Osteoblast (primary cell): ENCODE measurements at regions not wholly inside any gene's neighbourhood (a gene's known extent, or its start where the extent isn't known, plus 50 kb on each side); places are given as distances from the start of the nearest gene placed in this dataset.

ENCODE experiments used
- DNase-seq: peaks from one replicate; pipeline ENCODE4 v3.0.0; 2011; ENCODE audit warnings: low spot score, mixed read lengths; ENCODE audit not compliant: insufficient read length; ENCODE audit errors: missing footprints
- H2AFZ ChIP-seq: 2 replicates; pipeline ENCODE4 v1.6.0; 2011; ENCODE audit warnings: mild to moderate bottlenecking, low read length
- H3K27ac ChIP-seq: 2 replicates; pipeline ENCODE4 v1.5.1; 2011; ENCODE audit warnings: mild to moderate bottlenecking, low read depth, low read length, moderate library complexity
- H3K27me3 ChIP-seq: 2 replicates; pipeline ENCODE4 v1.6.0; 2012; ENCODE audit warnings: mild to moderate bottlenecking, control low read depth, inconsistent platforms, low read length, moderate library complexity; ENCODE audit not compliant: insufficient read depth
- H3K36me3 ChIP-seq: 2 replicates; pipeline ENCODE4 v1.5.1; 2011; ENCODE audit warnings: mild to moderate bottlenecking, low read length, control low read depth, moderate library complexity; ENCODE audit not compliant: insufficient read depth
- H3K4me1 ChIP-seq: 2 replicates; pipeline ENCODE4 v1.5.1; 2011; ENCODE audit warnings: mild to moderate bottlenecking, low read length, control low read depth, moderate library complexity; ENCODE audit not compliant: insufficient read depth
- H3K4me2 ChIP-seq: 2 replicates; pipeline ENCODE4 v1.6.0; 2011; ENCODE audit warnings: mild to moderate bottlenecking, low read length; ENCODE audit not compliant: insufficient read depth
- H3K4me3 ChIP-seq: fragments of 200-600 bp; sonication (generic); 3 replicates; pipeline ENCODE4 v1.5.1; 2012; ENCODE audit warnings: mild to moderate bottlenecking, low read length, inconsistent platforms; ENCODE audit not compliant: insufficient read depth
- H3K79me2 ChIP-seq: 2 replicates; pipeline ENCODE4 v1.6.0; 2012; ENCODE audit warnings: mild to moderate bottlenecking, low read length, control low read depth, inconsistent platforms; ENCODE audit not compliant: insufficient read depth
- H3K9me3 ChIP-seq: 2 replicates; pipeline ENCODE4 v1.5.1; 2011; ENCODE audit warnings: low read depth, low read length, control low read depth
- H4K20me1 ChIP-seq: 2 replicates; pipeline ENCODE4 v1.6.0; 2012; ENCODE audit warnings: mild to moderate bottlenecking, low read length, control low read depth; ENCODE audit not compliant: insufficient read depth
- TF ChIP-seq, protein P1 (sequence below): IDR thresholded peaks from 2 replicates; pipeline ENCODE4 v1.5.1; 2011; ENCODE audit warnings: mild to moderate bottlenecking, low read depth, low read length, moderate library complexity; ENCODE audit errors: extremely low read depth

DNA sequence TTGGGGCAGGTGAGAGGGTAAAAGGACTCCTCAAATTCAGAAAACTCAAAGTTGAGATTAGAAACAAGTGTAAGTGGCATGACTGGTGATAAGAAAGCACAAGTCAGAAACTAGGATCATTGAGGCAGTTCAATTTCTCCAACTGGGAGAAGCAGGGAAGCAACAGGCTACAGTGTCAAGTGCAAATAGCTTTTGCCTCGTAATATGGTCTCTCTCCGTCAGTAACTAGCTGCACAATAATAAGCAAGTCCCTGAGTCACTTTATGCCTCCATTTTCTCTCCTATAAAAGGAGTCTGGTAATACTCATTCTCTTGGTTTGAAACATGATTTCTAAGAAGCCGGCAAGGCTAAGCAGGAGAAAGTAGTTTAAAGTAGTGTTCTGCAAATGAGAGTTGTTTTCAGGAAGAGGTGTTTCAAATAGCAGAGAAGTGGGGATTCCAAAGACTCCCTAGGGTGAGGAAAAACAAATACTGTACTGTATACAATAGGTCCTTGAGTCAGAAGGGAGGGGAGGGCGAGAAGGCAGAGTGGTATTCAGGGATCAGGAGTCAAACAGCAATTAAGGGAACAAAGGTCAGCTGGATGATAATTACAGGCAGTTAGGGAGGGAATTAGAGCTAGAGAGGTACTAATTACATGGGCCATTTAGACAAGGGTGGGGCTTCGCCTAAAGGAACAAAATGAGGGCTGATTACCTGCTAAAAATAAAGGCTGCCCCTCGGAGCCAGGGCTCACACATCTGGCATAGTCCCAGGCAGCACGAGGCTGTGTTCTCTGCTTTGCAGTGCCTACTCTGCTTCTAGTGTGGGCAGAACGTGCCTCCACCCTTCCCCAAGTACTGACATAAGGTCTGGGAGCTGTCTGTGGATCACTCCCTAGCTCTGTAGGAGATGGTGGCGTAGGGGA, 96.0 kb upstream of the BDNF start:
- no peak overlapping the region for H3K27ac ChIP-seq
- peaks cover 2% of the 10 kb centered on the region for H3K27me3 ChIP-seq
- H3K4me2 ChIP-seq: peak overlapping the region; percentile 8
- H3K9me3 ChIP-seq: no peaks in the 10 kb centered on the region
- TF ChIP-seq, protein P1, sequence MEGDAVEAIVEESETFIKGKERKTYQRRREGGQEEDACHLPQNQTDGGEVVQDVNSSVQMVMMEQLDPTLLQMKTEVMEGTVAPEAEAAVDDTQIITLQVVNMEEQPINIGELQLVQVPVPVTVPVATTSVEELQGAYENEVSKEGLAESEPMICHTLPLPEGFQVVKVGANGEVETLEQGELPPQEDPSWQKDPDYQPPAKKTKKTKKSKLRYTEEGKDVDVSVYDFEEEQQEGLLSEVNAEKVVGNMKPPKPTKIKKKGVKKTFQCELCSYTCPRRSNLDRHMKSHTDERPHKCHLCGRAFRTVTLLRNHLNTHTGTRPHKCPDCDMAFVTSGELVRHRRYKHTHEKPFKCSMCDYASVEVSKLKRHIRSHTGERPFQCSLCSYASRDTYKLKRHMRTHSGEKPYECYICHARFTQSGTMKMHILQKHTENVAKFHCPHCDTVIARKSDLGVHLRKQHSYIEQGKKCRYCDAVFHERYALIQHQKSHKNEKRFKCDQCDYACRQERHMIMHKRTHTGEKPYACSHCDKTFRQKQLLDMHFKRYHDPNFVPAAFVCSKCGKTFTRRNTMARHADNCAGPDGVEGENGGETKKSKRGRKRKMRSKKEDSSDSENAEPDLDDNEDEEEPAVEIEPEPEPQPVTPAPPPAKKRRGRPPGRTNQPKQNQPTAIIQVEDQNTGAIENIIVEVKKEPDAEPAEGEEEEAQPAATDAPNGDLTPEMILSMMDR: no peak
- H3K79me2 ChIP-seq: no peaks in the 10 kb centered on the region
- DNase-seq: no peak
- H3K4me3 ChIP-seq: no peak overlapping the region
- peak overlapping the region; percentile 79 for H2AFZ ChIP-seq
- H3K4me1 ChIP-seq: no peaks in the 10 kb centered on the region
- H4K20me1 ChIP-seq: no peaks in the 10 kb centered on the region
- H3K36me3 ChIP-seq: no peaks in the 10 kb centered on the region

DNA sequence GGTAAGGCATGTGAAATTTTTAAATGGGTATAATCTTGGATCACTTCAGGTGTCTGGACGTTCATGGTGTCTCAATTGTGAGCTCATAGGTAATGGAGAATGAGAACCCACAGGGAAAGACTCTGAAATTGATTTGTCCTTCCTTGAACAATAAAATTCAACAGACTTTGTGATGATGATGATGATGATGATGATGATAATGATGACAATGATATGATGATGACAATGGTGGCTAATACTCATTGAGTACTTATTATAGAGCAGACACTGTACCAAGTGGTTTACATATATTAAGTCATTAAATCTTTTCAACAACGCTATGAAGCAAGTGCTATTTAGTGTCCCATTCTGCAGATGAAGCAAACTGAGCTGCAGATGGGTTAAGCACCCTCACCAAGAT, 86.6 kb upstream of the BDNF start:
- H3K4me1 ChIP-seq: no peaks in the 10 kb centered on the region
- no peak overlapping the region for H3K27ac ChIP-seq
- no peaks in the 10 kb centered on the region for H3K79me2 ChIP-seq
- H3K27me3 ChIP-seq: peaks cover 4% of the 10 kb centered on the region
- H4K20me1 ChIP-seq: no peaks in the 10 kb centered on the region
- no peaks in the 10 kb centered on the region for H3K9me3 ChIP-seq
- DNase-seq: no peak
- no peak overlapping the region for H3K4me3 ChIP-seq
- no peak overlapping the region for H3K4me2 ChIP-seq
- no peak overlapping the region for H2AFZ ChIP-seq
- no peaks in the 10 kb centered on the region for H3K36me3 ChIP-seq
- TF ChIP-seq, protein P1: no peak

DNA sequence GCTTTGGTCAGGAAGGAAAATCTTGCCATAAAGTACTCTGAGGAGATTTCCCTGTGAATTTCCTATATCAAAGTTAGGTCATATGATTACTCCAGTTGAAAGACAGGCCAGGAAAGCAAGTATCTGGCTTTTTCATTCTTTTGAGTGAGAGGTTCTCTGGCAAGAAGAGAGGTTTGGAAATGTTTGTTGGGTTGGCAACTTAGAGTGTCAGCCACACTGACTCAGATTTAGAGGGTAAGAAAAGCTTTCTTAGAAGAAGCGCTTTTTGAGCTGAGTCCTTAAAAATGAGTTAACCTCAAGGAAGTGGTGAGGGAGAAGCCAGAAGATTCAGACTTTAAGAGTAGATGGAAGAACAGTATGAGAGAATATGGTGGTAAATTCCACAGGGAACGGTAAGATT, 86.1 kb upstream of the BDNF start:
- Histone ChIP-seq H3K36me3 (no peaks in the 10 kb centered on the region), H3K79me2 (no peaks in the 10 kb centered on the region), H3K4me2 (no peak overlapping the region), H3K27ac (no peak overlapping the region), H4K20me1 (no peaks in the 10 kb centered on the region), H3K27me3 (peaks cover 8% of the 10 kb centered on the region), H3K4me3 (no peak overlapping the region), H3K4me1 (no peaks in the 10 kb centered on the region), H3K9me3 (no peaks in the 10 kb centered on the region), H2AFZ (no peak overlapping the region)
- no peak for DNase-seq
- TF ChIP-seq, protein P1: no peak

DNA sequence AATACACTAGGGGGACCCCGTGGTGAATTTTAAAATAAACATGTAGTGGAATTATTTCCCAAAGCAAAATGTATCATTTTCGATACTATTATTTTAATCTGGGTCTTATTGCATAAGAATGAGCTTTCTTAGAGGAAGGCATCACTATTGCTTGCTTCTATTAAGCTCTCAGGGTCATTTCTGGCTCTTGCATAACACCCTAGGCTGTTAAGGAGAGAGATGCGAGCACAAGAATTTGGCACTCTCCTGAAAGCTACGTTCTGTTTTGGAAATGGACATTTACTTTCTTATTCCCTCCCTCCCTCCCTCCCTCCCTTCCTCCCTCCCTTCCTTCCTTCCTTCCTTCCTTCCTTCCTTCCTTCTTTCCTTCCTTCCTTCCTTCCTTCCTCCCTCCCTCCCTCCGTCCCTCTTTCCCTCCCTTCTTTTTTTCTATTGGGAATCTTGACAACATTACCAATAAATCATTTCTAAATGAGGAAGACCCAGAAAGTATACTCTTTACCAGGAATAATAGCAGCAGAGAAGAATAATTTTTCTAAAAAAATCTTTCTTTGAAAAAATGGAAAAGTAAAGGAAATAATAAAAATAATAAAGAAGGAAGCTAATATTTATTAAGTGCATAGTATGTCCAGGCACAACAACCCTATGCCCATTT, 83.6 kb upstream of the BDNF start:
- Histone ChIP-seq H3K9me3 (no peaks in the 10 kb centered on the region), H4K20me1 (no peaks in the 10 kb centered on the region), H3K27me3 (peaks cover 17% of the 10 kb centered on the region), H3K36me3 (no peaks in the 10 kb centered on the region), H2AFZ (no peak overlapping the region), H3K4me1 (no peaks in the 10 kb centered on the region), H3K27ac (no peak overlapping the region), H3K4me3 (no peak overlapping the region), H3K79me2 (no peaks in the 10 kb centered on the region), H3K4me2 (no peak overlapping the region)
- TF ChIP-seq, protein P1: no peak
- DNase-seq: no peak
